K562 (cell line): ENCODE measurements at regions not wholly inside any gene's neighbourhood (a gene's known extent, or its start where the extent isn't known, plus 50 kb on each side); places are given as distances from the start of the nearest gene placed in this dataset.

ENCODE experiments used
- CBX8 ChIP-seq: fragments of 200-600 bp; sonication (generic); IDR thresholded peaks from 2 replicates; pipeline ENCODE4 v1.6.1; 2012; ENCODE audit warnings: borderline replicate concordance, mixed run types, low read depth, mild to moderate bottlenecking, moderate library complexity, mixed read lengths, low read length, control low read depth, inconsistent platforms; ENCODE audit not compliant: poor library complexity, severe bottlenecking; ENCODE audit errors: extremely low read depth
- CREM ChIP-seq: IDR thresholded peaks from 2 replicates; pipeline ENCODE4 v1.6.1; 2014; ENCODE audit warnings: antibody characterized with exemption, low read depth
- CTCF ChIP-seq, 3 experiments: IDR thresholded peaks in 2 of 3; conservative IDR thresholded peaks in 1 of 3; 2 replicates each; pipeline ENCODE4 v1.5.1; 2011 to 2012; ENCODE audit warnings: low read length in 3 of 3, mild to moderate bottlenecking in 3 of 3, control low read depth in 2 of 3, improper control_type of control experiment in 1 of 3, inconsistent platforms in 1 of 3, low read depth in 1 of 3, mixed read lengths in 1 of 3, moderate library complexity in 1 of 3; ENCODE audit not compliant: insufficient read depth in 2 of 3
- HIVEP1 ChIP-seq: fragments of 250-450 bp; sonication (Bioruptor Pico); IDR thresholded peaks from 2 replicates; pipeline ENCODE4 v1.4.0; 2020; ENCODE audit warnings: mild to moderate bottlenecking
- NFE2 ChIP-seq: IDR thresholded peaks from 2 replicates; pipeline ENCODE4 v1.6.1; 2014; ENCODE audit warnings: antibody characterized with exemption, low read depth
- STAT6 ChIP-seq: sonication (generic); formaldehyde crosslinking; IDR thresholded peaks from 2 replicates; pipeline ENCODE4 v1.8.1; 2023; ENCODE audit warnings: mild to moderate bottlenecking, missing genetic modification reagents
- WHSC1 ChIP-seq: IDR thresholded peaks from one replicate; pipeline ENCODE4 v1.6.1; 2012; ENCODE audit warnings: low read length, control low read depth, inconsistent platforms
- ZNF121 ChIP-seq: sonication (generic); formaldehyde crosslinking; conservative IDR thresholded peaks from 2 replicates; pipeline ENCODE4 v1.8.0; 2022; ENCODE audit warnings: missing genetic modification reagents
- ZNF274 ChIP-seq: IDR thresholded peaks from 2 replicates; pipeline ENCODE4 v1.6.1; 2011; ENCODE audit warnings: low read depth, mild to moderate bottlenecking, low read length, moderate library complexity, borderline replicate concordance
- ZNF699 ChIP-seq: fragments of 250-450 bp; sonication (Bioruptor Pico); IDR thresholded peaks from 2 replicates; pipeline ENCODE4 v1.8.0; 2021; ENCODE audit warnings: mild to moderate bottlenecking, moderate library complexity; ENCODE audit not compliant: insufficient replicate concordance
- TF ChIP-seq, protein P1 (sequence below), 2 experiments: fragments of 450-650 bp in 1 of 2; sonication (generic) in 1 of 2; formaldehyde crosslinking in 1 of 2; IDR thresholded peaks in 1 of 2; conservative IDR thresholded peaks in 1 of 2; 2 replicates each; pipeline versions ENCODE4 v1.6.1 to v1.8.1; 2016 to 2023; ENCODE audit warnings: mild to moderate bottlenecking in 2 of 2, moderate library complexity in 2 of 2, inconsistent platforms in 1 of 2, missing genetic modification reagents in 1 of 2
- TF ChIP-seq, protein P2 (sequence below), 2 experiments: fragments of 450-650 bp; formaldehyde crosslinking in 1 of 2; IDR thresholded peaks; 2 replicates each; pipeline versions ENCODE4 v1.4.0 to v1.6.1; 2014 to 2020; ENCODE audit warnings: mild to moderate bottlenecking in 2 of 2, borderline replicate concordance in 1 of 2, low read depth in 1 of 2

GRCh38 chr5:28926422-28926821, 1888.0 kb upstream of the CDH9 start:
- TF ChIP-seq CTCF (IDR thresholded peaks at IDR 0.05 in 2 of 3, conservative IDR thresholded peaks at IDR 0.05 in 1 of 3; ENCODE audit: insufficient read depth in 2 of 3, low read depth in 1 of 3, low read length in 3 of 3) (no peak), WHSC1 (no peak), STAT6 (CRISPR knock-in tag) (no peak), ZNF699 (CRISPR knock-in tag) (no peak), HIVEP1 (no peak), CBX8 (no peak), NFE2 (no peak), ZNF274 (no peak), CREM (no peak), ZNF121 (CRISPR knock-in tag) (no peak)
- TF ChIP-seq, protein P1, sequence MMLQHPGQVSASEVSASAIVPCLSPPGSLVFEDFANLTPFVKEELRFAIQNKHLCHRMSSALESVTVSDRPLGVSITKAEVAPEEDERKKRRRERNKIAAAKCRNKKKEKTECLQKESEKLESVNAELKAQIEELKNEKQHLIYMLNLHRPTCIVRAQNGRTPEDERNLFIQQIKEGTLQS (IDR thresholded peaks at IDR 0.05) = no peak
- TF ChIP-seq, protein P1 (CRISPR knock-in tag; conservative IDR thresholded peaks at IDR 0.05) = no peak
- TF ChIP-seq, protein P2, sequence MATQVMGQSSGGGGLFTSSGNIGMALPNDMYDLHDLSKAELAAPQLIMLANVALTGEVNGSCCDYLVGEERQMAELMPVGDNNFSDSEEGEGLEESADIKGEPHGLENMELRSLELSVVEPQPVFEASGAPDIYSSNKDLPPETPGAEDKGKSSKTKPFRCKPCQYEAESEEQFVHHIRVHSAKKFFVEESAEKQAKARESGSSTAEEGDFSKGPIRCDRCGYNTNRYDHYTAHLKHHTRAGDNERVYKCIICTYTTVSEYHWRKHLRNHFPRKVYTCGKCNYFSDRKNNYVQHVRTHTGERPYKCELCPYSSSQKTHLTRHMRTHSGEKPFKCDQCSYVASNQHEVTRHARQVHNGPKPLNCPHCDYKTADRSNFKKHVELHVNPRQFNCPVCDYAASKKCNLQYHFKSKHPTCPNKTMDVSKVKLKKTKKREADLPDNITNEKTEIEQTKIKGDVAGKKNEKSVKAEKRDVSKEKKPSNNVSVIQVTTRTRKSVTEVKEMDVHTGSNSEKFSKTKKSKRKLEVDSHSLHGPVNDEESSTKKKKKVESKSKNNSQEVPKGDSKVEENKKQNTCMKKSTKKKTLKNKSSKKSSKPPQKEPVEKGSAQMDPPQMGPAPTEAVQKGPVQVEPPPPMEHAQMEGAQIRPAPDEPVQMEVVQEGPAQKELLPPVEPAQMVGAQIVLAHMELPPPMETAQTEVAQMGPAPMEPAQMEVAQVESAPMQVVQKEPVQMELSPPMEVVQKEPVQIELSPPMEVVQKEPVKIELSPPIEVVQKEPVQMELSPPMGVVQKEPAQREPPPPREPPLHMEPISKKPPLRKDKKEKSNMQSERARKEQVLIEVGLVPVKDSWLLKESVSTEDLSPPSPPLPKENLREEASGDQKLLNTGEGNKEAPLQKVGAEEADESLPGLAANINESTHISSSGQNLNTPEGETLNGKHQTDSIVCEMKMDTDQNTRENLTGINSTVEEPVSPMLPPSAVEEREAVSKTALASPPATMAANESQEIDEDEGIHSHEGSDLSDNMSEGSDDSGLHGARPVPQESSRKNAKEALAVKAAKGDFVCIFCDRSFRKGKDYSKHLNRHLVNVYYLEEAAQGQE (IDR thresholded peaks at IDR 0.05; ENCODE audit: borderline replicate concordance) = no peak
- TF ChIP-seq, protein P2 (CRISPR knock-in tag; IDR thresholded peaks at IDR 0.05; ENCODE audit: low read depth) = no peak
